ENCODE measurements at regions not wholly inside any gene's neighbourhood (a gene's known extent, or its start where the extent isn't known, plus 50 kb on each side); places are given as distances from the start of the nearest gene placed in this dataset.

GRCh38 chr4:19645589-19645988 lies 606.1 kb upstream of the SLIT2 start:
- no peak for DNase-seq (ENCODE audit: low spot score)
- Mint-ChIP-seq H3K36me3 (ENCODE audit: low read depth, unreplicated experiment) (no peaks in the 10 kb centered on the region), H3K4me3 (ENCODE audit: unreplicated experiment) (no peak overlapping the region), H3K27ac (ENCODE audit: unreplicated experiment) (no peak overlapping the region), H3K27me3 (ENCODE audit: unreplicated experiment) (peaks cover 2% of the 10 kb centered on the region), H3K9me3 (ENCODE audit: unreplicated experiment) (no peaks in the 10 kb centered on the region), H3K4me1 (ENCODE audit: unreplicated experiment) (no peaks in the 10 kb centered on the region)
- TF ChIP-seq CTCF (IDR thresholded peaks at IDR 0.05; ENCODE audit: unreplicated experiment): no peak

GRCh38 chr4:19636451-19636850 lies 615.3 kb upstream of the SLIT2 start:
- H3K27ac Mint-ChIP-seq (ENCODE audit: unreplicated experiment): no peak overlapping the region

GRCh38 chr4:19631814-19632213 lies 619.9 kb upstream of the SLIT2 start:
- Mint-ChIP-seq H3K27me3 (ENCODE audit: unreplicated experiment) (no peaks in the 10 kb centered on the region), H3K36me3 (ENCODE audit: low read depth, unreplicated experiment) (no peaks in the 10 kb centered on the region), H3K27ac (ENCODE audit: unreplicated experiment) (no peak overlapping the region), H3K4me3 (ENCODE audit: unreplicated experiment) (no peak overlapping the region), H3K4me1 (ENCODE audit: unreplicated experiment) (no peaks in the 10 kb centered on the region), H3K9me3 (ENCODE audit: unreplicated experiment) (no peaks in the 10 kb centered on the region)
- DNase-seq (ENCODE audit: low spot score): no peak
- no peak for TF ChIP-seq CTCF (IDR thresholded peaks at IDR 0.05; ENCODE audit: unreplicated experiment)

More at GRCh38 chr4:19636451-19636850, 615.3 kb upstream of the SLIT2 start:
- no peak for TF ChIP-seq CTCF (IDR thresholded peaks at IDR 0.05; ENCODE audit: unreplicated experiment)
- H3K27me3 Mint-ChIP-seq (ENCODE audit: unreplicated experiment): peaks cover 2% of the 10 kb centered on the region
- H3K9me3 Mint-ChIP-seq (ENCODE audit: unreplicated experiment): no peaks in the 10 kb centered on the region
- H3K4me1 Mint-ChIP-seq (ENCODE audit: unreplicated experiment): no peaks in the 10 kb centered on the region
- H3K4me3 Mint-ChIP-seq (ENCODE audit: unreplicated experiment): no peak overlapping the region
- DNase-seq (ENCODE audit: low spot score): no peak
- H3K36me3 Mint-ChIP-seq (ENCODE audit: low read depth, unreplicated experiment): no peaks in the 10 kb centered on the region

GRCh38 chr4:19623866-19624265 lies 627.8 kb upstream of the SLIT2 start:
- Mint-ChIP-seq H3K27ac (ENCODE audit: unreplicated experiment) (no peak overlapping the region), H3K36me3 (ENCODE audit: low read depth, unreplicated experiment) (no peaks in the 10 kb centered on the region), H3K4me3 (ENCODE audit: unreplicated experiment) (no peak overlapping the region), H3K27me3 (ENCODE audit: unreplicated experiment) (no peaks in the 10 kb centered on the region), H3K4me1 (ENCODE audit: unreplicated experiment) (no peaks in the 10 kb centered on the region), H3K9me3 (ENCODE audit: unreplicated experiment) (no peaks in the 10 kb centered on the region)
- no peak for DNase-seq (ENCODE audit: low spot score)
- no peak for TF ChIP-seq CTCF (IDR thresholded peaks at IDR 0.05; ENCODE audit: unreplicated experiment)

GRCh38 chr4:19615086-19615689 lies 636.5 kb upstream of the SLIT2 start:
- Mint-ChIP-seq H3K4me3 (ENCODE audit: unreplicated experiment) (no peak overlapping the region), H3K9me3 (ENCODE audit: unreplicated experiment) (no peaks in the 10 kb centered on the region), H3K27ac (ENCODE audit: unreplicated experiment) (no peak overlapping the region), H3K36me3 (ENCODE audit: low read depth, unreplicated experiment) (peaks cover 3% of the 10 kb centered on the region), H3K27me3 (ENCODE audit: unreplicated experiment) (no peaks in the 10 kb centered on the region), H3K4me1 (ENCODE audit: unreplicated experiment) (no peaks in the 10 kb centered on the region)
- DNase-seq (ENCODE audit: low spot score): no peak
- TF ChIP-seq CTCF (IDR thresholded peaks at IDR 0.05; ENCODE audit: unreplicated experiment): no peak

Measured in endothelial cell (in vitro differentiated cells).